ENCODE measurements at regions not wholly inside any gene's neighbourhood (a gene's known extent, or its start where the extent isn't known, plus 50 kb on each side); places are given as distances from the start of the nearest gene placed in this dataset.

GRCh38 chr13:108426893-108427292 lies 157.4 kb downstream of the TNFSF13B start:
- no peak overlapping the region for H3K27ac ChIP-seq
- H3K27me3 ChIP-seq: no peaks in the 10 kb centered on the region
- no peaks in the 10 kb centered on the region for H3K4me1 ChIP-seq
- no peaks in the 10 kb centered on the region for H3K36me3 ChIP-seq
- no peak for DNase-seq
- H3K9me3 ChIP-seq: no peaks in the 10 kb centered on the region
- WGBS, 2 donors (ENCODE audit: low coverage in 1 of 2): 83 to 89% methylated on average over 1 of the region's 1 CpG
- intact Hi-C loops (cut with DNase I; ENCODE audit: low total_unique reads) (no loop called here), in situ Hi-C loops (cut with MboI; ENCODE audit: low pct_ligation_motif_present in 1 of 4, low pct_unique_long_range_greater_than_20kb in 1 of 4, low sequenced_read_pairs in 3 of 4) (no loop called here)
- no peak for TF ChIP-seq POLR2A (IDR thresholded peaks at IDR 0.05)
- TF ChIP-seq POLR2AphosphoS5 (IDR thresholded peaks at IDR 0.05): no peak
- TF ChIP-seq CTCF (IDR thresholded peaks at IDR 0.05): no peak
- no peak for TF ChIP-seq EP300 (IDR thresholded peaks at IDR 0.05; ENCODE audit: low read depth)
- H3K4me3 ChIP-seq: no peak overlapping the region

DNA sequence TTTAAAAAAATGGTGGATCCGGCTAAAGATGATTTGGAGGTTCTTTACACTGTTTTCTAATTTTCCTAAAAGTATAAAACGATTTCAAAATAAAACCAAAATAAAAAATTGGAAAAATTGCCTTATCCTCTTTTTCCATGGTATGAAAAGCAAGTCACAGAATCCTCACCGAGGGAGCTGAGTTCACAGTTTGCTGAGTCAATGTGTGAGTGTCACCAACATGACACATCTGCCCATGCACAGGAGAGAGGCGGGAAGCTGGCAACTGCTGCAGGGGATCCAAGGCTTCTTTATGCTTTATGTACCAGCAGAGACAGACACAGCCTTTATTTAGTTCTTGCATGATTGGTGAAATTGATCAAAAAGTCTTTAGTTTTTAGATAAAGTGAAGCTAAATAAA lies 157.8 kb downstream of the TNFSF13B start:
- in situ Hi-C loops (cut with MboI; ENCODE audit: low pct_ligation_motif_present in 1 of 4, low pct_unique_long_range_greater_than_20kb in 1 of 4, low sequenced_read_pairs in 3 of 4) (no loop called here), intact Hi-C loops (cut with DNase I; ENCODE audit: low total_unique reads) (no loop called here)
- no peaks in the 10 kb centered on the region for H3K27me3 ChIP-seq
- 64 to 67% methylated on average over 3 to 4 of the region's 4 CpGs for WGBS, 2 donors (ENCODE audit: low coverage in 1 of 2)
- H3K4me3 ChIP-seq: no peak overlapping the region
- no peak for TF ChIP-seq EP300 (IDR thresholded peaks at IDR 0.05; ENCODE audit: low read depth)
- TF ChIP-seq CTCF (IDR thresholded peaks at IDR 0.05): no peak
- TF ChIP-seq POLR2AphosphoS5 (IDR thresholded peaks at IDR 0.05): no peak
- no peak for TF ChIP-seq POLR2A (IDR thresholded peaks at IDR 0.05)
- no peaks in the 10 kb centered on the region for H3K36me3 ChIP-seq
- no peak for DNase-seq
- no peaks in the 10 kb centered on the region for H3K4me1 ChIP-seq
- H3K27ac ChIP-seq: no peak overlapping the region
- no peaks in the 10 kb centered on the region for H3K9me3 ChIP-seq

GRCh38 chr13:108428691-108429090 lies 159.2 kb downstream of the TNFSF13B start:
- H3K27me3 ChIP-seq: no peaks in the 10 kb centered on the region
- no peak for DNase-seq
- no peaks in the 10 kb centered on the region for H3K9me3 ChIP-seq
- in situ Hi-C loops (cut with MboI; ENCODE audit: low pct_ligation_motif_present in 1 of 4, low pct_unique_long_range_greater_than_20kb in 1 of 4, low sequenced_read_pairs in 3 of 4) (no loop called here), intact Hi-C loops (cut with DNase I; ENCODE audit: low total_unique reads) (no loop called here)
- H3K36me3 ChIP-seq: no peaks in the 10 kb centered on the region
- no peak overlapping the region for H3K4me3 ChIP-seq
- 80 to 90% methylated on average over 2 of the region's 2 CpGs for WGBS, 2 donors (ENCODE audit: low coverage in 1 of 2)
- TF ChIP-seq POLR2A (IDR thresholded peaks at IDR 0.05) (no peak), CTCF (IDR thresholded peaks at IDR 0.05) (no peak), EP300 (IDR thresholded peaks at IDR 0.05; ENCODE audit: low read depth) (no peak), POLR2AphosphoS5 (IDR thresholded peaks at IDR 0.05) (no peak)
- H3K4me1 ChIP-seq: no peaks in the 10 kb centered on the region
- H3K27ac ChIP-seq: no peak overlapping the region

DNA sequence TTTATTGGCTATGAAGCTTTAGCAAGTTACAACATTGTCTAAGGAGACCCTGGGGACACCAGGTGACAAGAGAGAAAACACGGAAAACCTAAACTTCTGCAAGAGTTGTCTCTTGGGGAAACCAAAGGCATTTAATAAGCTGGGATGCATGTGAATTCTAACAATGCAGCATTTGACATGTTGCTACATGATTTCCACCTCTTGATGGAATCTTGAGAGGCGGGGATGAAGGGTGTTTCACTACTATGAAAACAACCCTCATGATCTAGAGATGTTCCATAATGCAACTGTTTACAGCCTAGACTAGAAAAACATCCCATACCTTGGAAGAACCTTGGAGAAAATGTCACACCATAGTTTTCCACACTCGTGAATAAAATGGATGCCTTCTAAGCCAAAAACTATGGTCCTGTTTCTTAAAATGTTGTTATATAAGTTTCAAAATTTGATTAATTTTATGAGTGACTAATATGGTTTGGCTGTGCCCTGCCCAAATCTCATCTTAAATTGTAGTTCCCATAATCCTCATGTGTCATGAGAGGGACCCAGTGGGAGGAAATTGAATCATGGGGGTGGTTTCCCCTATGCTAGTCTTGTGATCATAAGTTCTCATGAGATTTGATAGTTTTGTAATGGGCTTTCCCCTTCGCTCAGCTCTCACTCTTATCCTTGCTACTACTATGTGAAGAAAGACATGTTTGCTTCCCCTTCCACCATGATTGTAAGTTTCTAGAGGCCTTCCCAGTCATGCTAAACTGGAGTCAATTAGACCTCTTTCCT lies 164.6 kb downstream of the TNFSF13B start:
- Histone ChIP-seq H3K9me3 (no peaks in the 10 kb centered on the region), H3K4me1 (no peaks in the 10 kb centered on the region), H3K36me3 (no peaks in the 10 kb centered on the region), H3K4me3 (no peak overlapping the region), H3K27me3 (no peaks in the 10 kb centered on the region), H3K27ac (no peak overlapping the region)
- intact Hi-C loops (cut with DNase I; ENCODE audit: low total_unique reads) (no loop called here), in situ Hi-C loops (cut with MboI; ENCODE audit: low pct_ligation_motif_present in 1 of 4, low pct_unique_long_range_greater_than_20kb in 1 of 4, low sequenced_read_pairs in 3 of 4) (no loop called here)
- DNase-seq: no peak
- WGBS, 2 donors (ENCODE audit: low coverage in 1 of 2): 83 to 86% methylated on average over 4 of the region's 4 CpGs
- no peak for TF ChIP-seq EP300 (IDR thresholded peaks at IDR 0.05; ENCODE audit: low read depth)
- no peak for TF ChIP-seq CTCF (IDR thresholded peaks at IDR 0.05)
- no peak for TF ChIP-seq POLR2A (IDR thresholded peaks at IDR 0.05)
- TF ChIP-seq POLR2AphosphoS5 (IDR thresholded peaks at IDR 0.05): no peak
